Hematopoietic multipotent progenitor cell treated with erythropoietin and hydrocortisone succinate and interleukin-3 and kit ligand, for 17 days (in vitro differentiated cells): ENCODE measurements at regions not wholly inside any gene's neighbourhood (a gene's known extent, or its start where the extent isn't known, plus 50 kb on each side); places are given as distances from the start of the nearest gene placed in this dataset.

Experiments
- DNase-seq: peaks from one replicate; pipeline ENCODE4 v3.0.0-alpha.2; 2015; ENCODE audit warnings: low spot score

DNA sequence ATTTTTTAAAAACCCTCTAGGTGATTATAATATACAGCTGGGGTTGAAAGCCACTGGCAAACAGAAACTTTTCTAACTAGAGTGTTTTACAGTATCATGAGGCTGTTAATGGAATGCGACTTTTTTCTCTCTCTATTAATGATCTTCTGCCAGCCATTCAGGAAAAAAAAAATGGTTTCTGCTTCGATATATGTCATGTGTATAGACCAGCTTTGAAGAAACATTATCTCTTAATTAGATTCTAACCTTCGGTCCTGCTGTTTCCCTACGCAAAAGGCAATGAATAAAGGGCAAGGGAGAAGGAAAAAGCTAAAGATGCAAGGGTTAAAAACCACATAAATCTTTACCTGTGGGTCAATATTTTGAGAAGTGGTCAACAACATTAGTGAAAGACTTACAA lies 1662.1 kb upstream of the TENM3 start:
- no peak for DNase-seq

DNA sequence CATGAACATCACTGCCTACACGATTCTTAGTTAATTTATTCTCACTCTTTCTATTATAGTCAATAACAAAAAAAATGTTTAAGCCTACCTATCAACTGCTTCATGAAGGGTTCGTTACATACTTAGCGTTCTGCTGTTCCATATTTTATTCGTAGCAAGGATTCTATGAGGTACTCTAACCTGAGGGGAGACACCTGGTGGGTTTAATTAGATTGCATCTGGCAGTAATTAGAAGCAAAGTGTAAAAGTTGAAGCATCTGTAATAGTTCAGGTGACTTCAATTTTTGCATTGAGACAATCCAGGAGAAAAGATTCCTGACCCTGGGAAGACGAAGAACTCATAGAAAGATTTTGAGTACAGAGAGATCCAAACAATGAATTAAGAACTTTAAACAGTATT lies 1655.8 kb upstream of the TENM3 start:
- no peak for DNase-seq

DNA sequence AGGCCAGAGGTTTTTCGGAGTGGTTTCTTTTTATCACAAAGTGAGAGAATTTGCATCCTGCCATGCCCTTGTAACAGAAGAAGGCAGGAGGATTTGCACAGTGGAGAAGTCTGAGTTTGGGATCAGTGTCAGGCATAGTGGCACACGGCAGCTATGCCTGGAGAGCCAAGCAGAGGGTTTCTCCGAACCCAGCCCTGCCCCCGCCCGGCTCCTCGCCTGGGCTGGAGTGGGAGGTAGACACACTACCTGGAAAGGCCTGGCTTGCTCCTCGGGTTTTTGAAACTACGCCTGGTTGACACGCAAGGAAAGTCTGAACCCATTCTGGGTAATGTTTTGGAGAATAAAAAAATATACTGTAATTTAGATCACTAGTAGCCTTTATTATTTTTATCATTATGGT lies 1653.6 kb upstream of the TENM3 start:
- DNase-seq: no peak

DNA sequence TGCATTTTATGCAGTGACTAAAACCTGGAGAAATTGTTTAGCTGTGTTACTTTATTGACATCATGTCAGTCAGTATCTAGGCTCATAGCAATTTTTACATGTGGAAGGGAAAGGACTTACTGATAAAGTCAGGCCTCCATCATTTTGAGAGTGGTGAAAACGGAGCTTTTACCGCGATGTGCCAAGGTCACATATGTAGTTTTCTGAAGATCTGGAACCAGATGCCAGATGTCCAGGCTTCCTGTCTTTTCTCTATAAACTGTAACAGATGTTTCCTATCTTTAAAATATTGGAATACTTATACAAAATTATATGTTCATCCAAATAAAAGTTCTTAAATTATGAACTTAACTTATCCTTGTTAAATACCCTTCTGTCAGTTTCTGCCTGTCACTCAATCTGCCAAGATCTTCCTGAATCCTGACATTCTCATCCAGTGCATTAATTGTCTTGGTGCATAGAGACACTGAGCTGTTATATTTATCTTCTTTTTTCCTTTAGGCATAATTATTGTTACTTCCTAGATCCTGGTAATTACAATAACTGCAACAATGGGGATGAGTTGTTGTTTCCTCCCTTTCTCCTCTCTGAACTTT lies 1646.2 kb upstream of the TENM3 start:
- no peak for DNase-seq

DNA sequence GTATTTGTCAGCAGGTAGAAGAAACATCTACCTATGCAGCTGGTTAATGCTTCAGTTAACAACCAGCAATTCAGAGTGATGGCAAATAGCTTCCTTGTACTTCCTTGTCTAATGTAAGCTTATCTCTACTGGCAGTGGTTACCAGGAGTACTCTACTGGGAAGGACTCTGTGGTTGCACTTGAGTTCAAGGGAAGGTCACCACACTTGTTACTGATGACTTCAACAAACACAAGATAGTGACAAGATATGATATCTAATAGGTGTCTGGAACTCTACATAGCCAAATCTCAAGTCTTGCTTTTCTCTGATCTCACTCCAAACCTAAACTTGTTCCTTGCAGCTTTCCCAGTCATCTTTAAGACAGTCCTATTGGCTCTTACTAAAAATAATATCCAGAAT lies 1644.9 kb upstream of the TENM3 start:
- no peak for DNase-seq

DNA sequence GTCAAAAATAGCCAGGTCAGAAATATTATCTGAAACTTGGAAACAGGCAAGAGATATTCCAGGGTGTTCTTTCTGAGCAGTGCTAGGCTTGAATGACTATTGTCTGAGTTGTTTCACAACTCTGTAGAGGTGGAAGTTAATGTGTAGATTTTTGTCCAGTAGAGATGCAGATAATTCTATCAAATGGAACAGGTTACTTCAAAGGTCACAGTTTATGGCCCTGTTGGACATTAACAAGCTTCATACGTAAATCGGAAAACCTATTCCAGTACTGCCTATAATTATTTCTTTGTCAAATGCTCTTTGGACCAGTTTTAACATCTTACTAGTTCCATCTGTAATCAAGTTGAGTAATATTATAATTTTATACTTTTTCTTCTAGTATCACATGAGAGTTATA lies 1639.4 kb upstream of the TENM3 start:
- DNase-seq: no peak

GRCh38 chr4:180610324-180610723 lies 1632.9 kb upstream of the TENM3 start:
- DNase-seq: no peak

GRCh38 chr4:180615746-180616145 lies 1627.5 kb upstream of the TENM3 start:
- DNase-seq: no peak

- no peak for DNase-seq
Observed at GRCh38 chr4:180617196-180617595, 1626.0 kb upstream of the TENM3 start.

- no peak for DNase-seq
Observed at GRCh38 chr4:180618396-180618795, 1624.8 kb upstream of the TENM3 start.

- no peak for DNase-seq
Observed at GRCh38 chr4:180619440-180619839, 1623.8 kb upstream of the TENM3 start.

DNA sequence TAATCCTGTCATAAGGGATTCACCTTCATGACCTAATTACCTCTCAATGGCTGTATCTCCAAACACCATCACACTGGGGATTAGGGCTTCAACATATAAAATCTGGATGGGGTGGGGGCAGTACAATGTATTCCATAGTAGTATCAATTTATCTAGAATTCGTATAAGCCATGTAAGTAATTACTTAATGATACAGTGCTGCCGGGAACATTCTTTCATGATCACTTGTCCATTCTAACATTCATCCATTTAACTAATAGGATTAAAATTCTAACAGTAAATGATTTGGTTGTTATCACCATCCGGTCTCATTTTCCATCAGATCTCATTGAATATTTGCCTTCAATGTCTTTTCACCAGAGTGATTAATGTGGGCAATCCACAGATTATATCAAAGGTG lies 1620.9 kb upstream of the TENM3 start:
- no peak for DNase-seq

GRCh38 chr4:180625653-180626052 lies 1617.5 kb upstream of the TENM3 start:
- DNase-seq: no peak

DNA sequence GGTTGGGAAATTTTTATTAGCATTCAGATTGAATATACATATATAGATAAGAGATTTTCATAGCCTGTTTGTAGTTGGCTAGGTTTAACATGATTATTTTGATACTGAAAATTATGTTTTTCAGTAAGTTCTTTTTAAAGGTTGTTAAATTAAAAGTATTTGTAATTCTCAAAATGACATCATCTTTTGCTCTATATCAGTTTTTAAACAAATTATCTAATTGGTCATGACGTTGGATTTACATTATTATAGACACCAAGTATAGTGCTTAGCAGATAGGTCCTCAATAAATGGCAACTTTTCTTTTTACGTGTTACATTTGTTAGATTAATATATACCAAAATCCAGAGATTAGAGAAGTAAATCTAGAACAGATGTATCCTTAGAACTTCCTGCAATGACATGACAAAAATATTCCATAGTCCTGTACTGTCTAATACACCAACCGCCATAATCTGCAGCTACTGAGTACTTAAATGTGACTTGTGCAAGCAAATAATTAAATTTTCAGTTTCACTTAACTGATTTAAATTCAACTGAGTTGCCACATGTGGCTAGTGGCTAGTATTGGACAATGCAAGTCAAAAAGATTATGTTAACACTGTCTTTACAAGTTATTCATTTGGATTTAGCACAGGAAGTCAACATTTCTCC lies 1613.1 kb upstream of the TENM3 start:
- DNase-seq: no peak

- DNase-seq: no peak
Observed at GRCh38 chr4:180634306-180634705, 1608.9 kb upstream of the TENM3 start.

DNA sequence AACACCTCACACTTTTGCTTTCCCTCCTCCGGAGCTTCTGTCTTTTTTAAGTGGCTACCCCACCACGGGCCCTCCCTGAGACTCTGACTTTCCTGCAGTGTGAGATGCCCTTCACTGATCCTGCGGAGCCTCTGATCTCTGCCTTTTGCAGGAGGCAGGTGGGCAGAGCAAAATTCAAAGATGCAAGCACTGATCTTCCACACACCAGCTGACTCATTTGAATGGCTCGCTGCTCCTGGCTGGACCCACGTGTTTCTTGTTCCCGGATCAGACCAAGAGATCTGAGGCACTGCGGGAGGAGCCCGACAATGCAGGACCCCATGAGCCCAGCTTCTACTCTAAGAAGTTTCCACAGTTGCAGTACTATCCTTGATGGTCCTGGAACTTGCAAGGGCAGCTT lies 1607.9 kb upstream of the TENM3 start:
- no peak for DNase-seq

- DNase-seq: no peak
Observed at GRCh38 chr4:180636696-180637404, 1606.4 kb upstream of the TENM3 start.

GRCh38 chr4:180637616-180638015 lies 1605.6 kb upstream of the TENM3 start:
- DNase-seq: no peak

DNA sequence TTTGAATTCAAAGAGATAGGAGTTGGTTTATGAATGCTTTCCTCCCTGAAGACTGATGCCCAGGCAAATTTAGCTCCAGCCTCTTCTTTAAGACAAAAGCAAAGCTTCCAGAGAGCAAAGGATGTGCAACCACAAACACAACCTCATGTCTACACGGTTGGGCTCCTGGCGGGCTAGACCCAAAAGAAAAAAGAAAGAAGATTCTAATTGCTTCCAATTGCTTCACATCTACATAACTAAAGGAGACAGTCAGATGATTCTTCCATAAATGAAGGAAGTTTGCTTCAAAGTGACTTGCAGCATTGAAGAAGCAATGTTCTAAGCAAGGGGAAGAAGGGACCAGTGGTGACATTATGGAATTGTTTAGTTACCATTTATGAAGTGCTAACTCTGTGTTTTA lies 1603.0 kb upstream of the TENM3 start:
- no peak for DNase-seq

DNA sequence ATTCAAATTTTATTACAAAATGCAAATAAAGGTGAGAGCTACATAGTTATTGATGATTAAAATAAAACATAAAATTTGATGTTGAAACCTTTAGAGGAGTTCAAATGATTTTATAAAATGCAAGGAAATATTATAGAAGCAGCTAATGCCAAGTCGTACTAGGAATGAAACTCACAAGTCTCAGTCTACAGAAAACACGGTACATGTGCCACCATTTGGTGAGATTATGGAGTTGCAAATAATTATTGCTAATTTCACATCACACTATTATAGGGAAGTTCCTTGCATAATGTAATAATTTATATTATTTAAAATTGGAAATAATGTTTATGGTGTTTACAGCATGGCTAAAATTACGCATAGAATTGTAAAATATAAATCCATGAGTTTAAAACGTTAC lies 1601.7 kb upstream of the TENM3 start:
- no peak for DNase-seq

- no peak for DNase-seq
Observed at GRCh38 chr4:180642732-180643131, 1600.5 kb upstream of the TENM3 start.

DNA sequence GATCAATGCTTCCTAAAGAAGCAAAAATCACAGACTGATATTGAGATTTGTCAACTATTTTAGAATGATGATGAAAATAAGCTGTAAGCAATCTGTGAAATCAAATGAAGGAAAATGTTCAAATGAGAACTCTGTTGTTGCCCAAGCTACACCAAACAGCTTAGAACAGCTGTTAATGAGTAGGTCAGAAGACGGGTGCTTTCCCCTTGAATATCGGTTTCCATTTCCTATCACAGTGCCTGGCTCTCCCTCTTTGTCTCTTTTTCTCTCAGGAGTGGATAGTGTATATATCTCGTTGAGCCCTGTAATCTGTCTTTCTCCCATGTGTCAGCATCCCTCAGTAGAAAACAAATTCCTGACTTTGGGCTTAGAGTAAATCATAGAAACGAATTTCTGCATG lies 1592.9 kb upstream of the TENM3 start:
- no peak for DNase-seq

GRCh38 chr4:180652533-180652932 lies 1590.7 kb upstream of the TENM3 start:
- DNase-seq: no peak

GRCh38 chr4:180655886-180656285 lies 1587.3 kb upstream of the TENM3 start:
- no peak for DNase-seq
